H1 (cell line): ENCODE measurements at regions not wholly inside any gene's neighbourhood (a gene's known extent, or its start where the extent isn't known, plus 50 kb on each side); places are given as distances from the start of the nearest gene placed in this dataset.

ENCODE experiments used
- CTCF ChIA-PET: fragments of 300-600 bp; sonication (Branson Sonifier 250); formaldehyde crosslinking; loops from one replicate; lab custom pipeline; 2021; ENCODE audit not compliant: partially characterized antibody; lab: Charles Lee
- POLR2A ChIA-PET: fragments of 300-600 bp; sonication (Branson Sonifier 250); formaldehyde crosslinking; loops from one replicate; lab custom pipeline; 2021; ENCODE audit warnings: inconsistent platforms; ENCODE audit not compliant: partially characterized antibody; lab: Charles Lee
- DNase-seq, 2 experiments: peaks; one replicate each; pipeline versions ENCODE4 v3.0.0 to v3.0.0-alpha.2; 2010 to 2022; ENCODE audit warnings: low spot score in 2 of 2, low read depth in 1 of 2, mixed read lengths in 1 of 2
- FAIRE-seq: peaks from 2 replicates; lab custom pipeline; 2011; peaks lifted over from hg19 to GRCh38; lab: Jason Lieb, UNC
- H2AFZ ChIP-seq: 2 replicates; pipeline ENCODE4 v1.8.1; 2012; ENCODE audit warnings: low read length, inconsistent platforms
- H2AK5ac ChIP-seq: 2 replicates; pipeline ENCODE4 v1.6.1; 2013; ENCODE audit warnings: low read depth, low read length
- H2BK120ac ChIP-seq: replicated peaks from 2 replicates; pipeline ENCODE3; 2013; ENCODE audit warnings: low read depth, low read length, inconsistent platforms
- H2BK12ac ChIP-seq: 2 replicates; pipeline ENCODE4 v1.6.1; 2013; ENCODE audit warnings: low read depth, low read length
- H2BK15ac ChIP-seq: 2 replicates; pipeline ENCODE4 v1.6.1; 2013; ENCODE audit warnings: low read length
- H2BK20ac ChIP-seq: 2 replicates; pipeline ENCODE4 v1.6.1; 2013; ENCODE audit warnings: low read length
- H2BK5ac ChIP-seq: 2 replicates; pipeline ENCODE4 v1.6.1; 2013; ENCODE audit warnings: low read depth, low read length
- H3K14ac ChIP-seq: 2 replicates; pipeline ENCODE4 v1.6.1; 2013; ENCODE audit warnings: inconsistent platforms; ENCODE audit not compliant: insufficient read length
- H3K18ac ChIP-seq: 2 replicates; pipeline ENCODE4 v1.6.1; 2013; ENCODE audit warnings: low read length; ENCODE audit errors: extremely low read depth
- H3K23ac ChIP-seq: 2 replicates; pipeline ENCODE4 v1.6.1; 2013; ENCODE audit warnings: inconsistent platforms; ENCODE audit not compliant: insufficient read length
- H3K23me2 ChIP-seq: 2 replicates; pipeline ENCODE4 v1.6.1; 2013; ENCODE audit warnings: low read depth, low read length
- H3K27ac ChIP-seq: 2 replicates; pipeline ENCODE4 v1.6.1; 2011; ENCODE audit warnings: low read depth, low read length, inconsistent platforms
- H3K27me3 ChIP-seq, 4 experiments: replicated peaks in 1 of 4; 1 replicate in 1 of 4; 2 replicates in 3 of 4; pipeline versions ENCODE4 v1.6.1 to v1.8.1; 2011 to 2013; ENCODE audit warnings: low read length in 3 of 4, mild to moderate bottlenecking in 3 of 4, inconsistent platforms in 2 of 4, mixed read lengths in 2 of 4, moderate library complexity in 1 of 4; ENCODE audit not compliant: control insufficient read depth in 3 of 4, insufficient read depth in 3 of 4; ENCODE audit errors: extremely low read depth in 1 of 4
- H3K36me3 ChIP-seq, 4 experiments: 2 replicates each; pipeline versions ENCODE4 v1.6.1 to v1.8.1; 2011 to 2013; ENCODE audit warnings: mild to moderate bottlenecking in 4 of 4, low read length in 3 of 4, moderate library complexity in 2 of 4, control low read depth in 1 of 4, inconsistent platforms in 1 of 4; ENCODE audit not compliant: insufficient read depth in 4 of 4, control insufficient read depth in 2 of 4
- H3K4ac ChIP-seq: replicated peaks from 2 replicates; pipeline ENCODE3; 2013; ENCODE audit warnings: low read length, low read depth, mixed read lengths, inconsistent platforms; ENCODE audit not compliant: insufficient read length
- H3K4me1 ChIP-seq, 4 experiments: replicated peaks in 1 of 4; 1 replicate in 1 of 4; 2 replicates in 3 of 4; pipeline versions ENCODE4 v1.6.1 to v1.8.1; 2011 to 2013; ENCODE audit warnings: low read length in 3 of 4, inconsistent platforms in 2 of 4, mixed read lengths in 1 of 4; ENCODE audit not compliant: insufficient read depth in 4 of 4, control insufficient read depth in 3 of 4
- H3K4me2 ChIP-seq, 2 experiments: 2 replicates each; pipeline versions ENCODE4 v1.6.1 to v1.8.1; 2011 to 2013; ENCODE audit warnings: low read depth in 2 of 2, low read length in 2 of 2, control low read depth in 1 of 2, inconsistent platforms in 1 of 2, mild to moderate bottlenecking in 1 of 2; ENCODE audit not compliant: insufficient read depth in 1 of 2
- H3K4me3 ChIP-seq, 4 experiments: fragments of 200-600, 300-600 bp in 1 of 4; sonication (generic), shearing (Covaris generic), sonication (Bioruptor Twin) in 1 of 4; 2 replicates each; pipeline versions ENCODE4 v1.5.1 to v1.8.1; 2011 to 2016; ENCODE audit warnings: low read length in 4 of 4, low read depth in 3 of 4, control low read depth in 2 of 4, inconsistent platforms in 2 of 4, mild to moderate bottlenecking in 2 of 4, mixed read lengths in 1 of 4, moderate library complexity in 1 of 4; ENCODE audit not compliant: insufficient read depth in 2 of 4; ENCODE audit errors: extremely low read depth in 1 of 4
- H3K56ac ChIP-seq: replicated peaks from 2 replicates; pipeline ENCODE3; 2013; ENCODE audit warnings: low read depth, mild to moderate bottlenecking, mixed read lengths, low read length, inconsistent platforms; ENCODE audit not compliant: insufficient read length
- H3K79me1 ChIP-seq: 2 replicates; pipeline ENCODE4 v1.6.1; 2013; ENCODE audit warnings: low read depth, low read length, control low read depth
- H3K79me2 ChIP-seq, 2 experiments: 2 replicates each; pipeline versions ENCODE4 v1.6.1 to v1.8.1; 2012 to 2013; ENCODE audit warnings: low read length in 2 of 2, mild to moderate bottlenecking in 2 of 2, inconsistent platforms in 1 of 2; ENCODE audit not compliant: insufficient read depth in 2 of 2, control insufficient read depth in 1 of 2
- H3K9ac ChIP-seq, 4 experiments: replicated peaks in 1 of 4; 1 replicate in 1 of 4; 2 replicates in 3 of 4; pipeline versions ENCODE4 v1.6.1 to v1.8.1; 2011 to 2013; ENCODE audit warnings: low read depth in 3 of 4, low read length in 3 of 4, control low read depth in 2 of 4, mild to moderate bottlenecking in 2 of 4, moderate library complexity in 2 of 4, inconsistent platforms in 1 of 4; ENCODE audit errors: extremely low read depth in 1 of 4
- H3K9me3 ChIP-seq, 2 experiments: 2 replicates each; pipeline versions ENCODE4 v1.6.1 to v1.8.1; 2012 to 2013; ENCODE audit warnings: mild to moderate bottlenecking in 2 of 2, moderate library complexity in 2 of 2, control low read depth in 1 of 2, inconsistent platforms in 1 of 2, low read depth in 1 of 2, low read length in 1 of 2, mixed read lengths in 1 of 2; ENCODE audit not compliant: insufficient read depth in 2 of 2
- H4K20me1 ChIP-seq, 2 experiments: replicated peaks in 1 of 2; 2 replicates each; pipeline versions ENCODE3 to v1.8.1; 2011 to 2013; ENCODE audit warnings: inconsistent platforms in 2 of 2, low read length in 2 of 2, mild to moderate bottlenecking in 1 of 2; ENCODE audit not compliant: insufficient read depth in 2 of 2, control insufficient read depth in 1 of 2
- H4K5ac ChIP-seq: 2 replicates; pipeline ENCODE4 v1.6.1; 2013; ENCODE audit warnings: low read length, low read depth, mixed read lengths, inconsistent platforms; ENCODE audit not compliant: insufficient read length
- H4K8ac ChIP-seq: 2 replicates; pipeline ENCODE4 v1.8.0; 2013; ENCODE audit warnings: mild to moderate bottlenecking, moderate library complexity, low read length, inconsistent platforms; ENCODE audit not compliant: insufficient read depth; ENCODE audit errors: extremely low read depth
- H4K91ac ChIP-seq: replicated peaks from 2 replicates; pipeline ENCODE3; 2013; ENCODE audit warnings: low read length, mixed read lengths, inconsistent platforms; ENCODE audit not compliant: insufficient read length
- ASH2L ChIP-seq: fragments of 200-600, 300-600 bp; sonication (generic); IDR thresholded peaks from one replicate; pipeline ENCODE4 v1.7.1; 2017; ENCODE audit warnings: low read length
- BRCA1 ChIP-seq: IDR thresholded peaks from 2 replicates; pipeline ENCODE4 v1.6.1; 2012; ENCODE audit warnings: low read depth, low read length, improper control_type of control experiment
- CBX5 ChIP-seq: fragments of 300-800, 300-1000 bp; sonication (generic); IDR thresholded peaks from 2 replicates; pipeline ENCODE4 v1.7.1; 2016; ENCODE audit warnings: antibody characterized with exemption, low read length, low read depth
- GTF2F1 ChIP-seq: IDR thresholded peaks from 2 replicates; pipeline ENCODE4 v1.6.1; 2012; ENCODE audit warnings: low read depth, low read length, improper control_type of control experiment, borderline replicate concordance
- MAFK ChIP-seq: IDR thresholded peaks from 2 replicates; pipeline ENCODE4 v1.6.1; 2012; ENCODE audit warnings: low read depth, mild to moderate bottlenecking, improper control_type of control experiment, low read length
- PHF8 ChIP-seq: fragments of 200-600 bp; sonication (generic); conservative IDR thresholded peaks from 2 replicates; pipeline ENCODE4 v1.7.1; 2012; ENCODE audit warnings: low read depth, mild to moderate bottlenecking, inconsistent platforms, low read length, moderate library complexity
- RAD21 ChIP-seq, 2 experiments: IDR thresholded peaks in 1 of 2; conservative IDR thresholded peaks in 1 of 2; 2 replicates each; pipeline ENCODE4 v1.6.1; 2011; ENCODE audit warnings: low read depth in 2 of 2, low read length in 2 of 2, improper control_type of control experiment in 1 of 2, inconsistent platforms in 1 of 2, mild to moderate bottlenecking in 1 of 2, moderate library complexity in 1 of 2
- RBBP5 ChIP-seq: IDR thresholded peaks from 2 replicates; pipeline ENCODE4 v1.7.1; 2012; ENCODE audit warnings: low read depth, mild to moderate bottlenecking, inconsistent platforms, low read length, moderate library complexity, borderline replicate concordance
- RXRA ChIP-seq: IDR thresholded peaks from 2 replicates; pipeline ENCODE4 v1.6.1; 2011; ENCODE audit warnings: low read depth, mild to moderate bottlenecking, low read length, moderate library complexity; ENCODE audit not compliant: insufficient read depth
- SIRT6 ChIP-seq: IDR thresholded peaks from one replicate; pipeline ENCODE4 v1.7.1; 2012; ENCODE audit warnings: low read length, inconsistent platforms
- SUZ12 ChIP-seq: fragments of 200-600 bp; sonication (generic); IDR thresholded peaks from 2 replicates; pipeline ENCODE4 v1.6.1; 2012; ENCODE audit warnings: mild to moderate bottlenecking, inconsistent platforms, low read length, moderate library complexity, mixed read lengths
- TCF12 ChIP-seq: IDR thresholded peaks from 2 replicates; pipeline ENCODE4 v1.6.1; 2011; ENCODE audit warnings: low read depth, mild to moderate bottlenecking, low read length
- YY1 ChIP-seq: IDR thresholded peaks from 2 replicates; pipeline ENCODE4 v1.6.1; 2011; ENCODE audit warnings: low read depth, mild to moderate bottlenecking, low read length
- ZNF274 ChIP-seq: IDR thresholded peaks from 2 replicates; pipeline ENCODE4 v1.7.0; 2012; ENCODE audit warnings: low read length, borderline replicate concordance; ENCODE audit errors: extremely low read depth
- WGBS, 2 experiments: shearing (Covaris generic) in 1 of 2; methylation state at CpG; one replicate each; pipeline versions ENCODE4 v1.1.6 to v1.1.7; 2013 to 2015; ENCODE audit warnings: low lambda C conversion rate in 2 of 2, mixed read lengths in 2 of 2, inconsistent platforms in 1 of 2, low coverage in 1 of 2, missing lambda C conversion rate in 1 of 2; ENCODE audit not compliant: insufficient replicate concordance in 2 of 2, insufficient coverage in 1 of 2, insufficient read length in 1 of 2; ENCODE audit errors: extremely low coverage in 1 of 2, missing lambda C conversion rate in 1 of 2; 5-methylcytosine and 5-hydroxymethylcytosine counted together

- no peak overlapping the region for H2BK15ac ChIP-seq
- FAIRE-seq, result no peak
- no peaks in the 10 kb centered on the region for H3K36me3 ChIP-seq
- ChIA-PET POLR2A (no interaction called here), CTCF (interaction anchor here (1.1 to 1.4 kb wide), 5 partner anchors 16 to 1261 kb away, joined by 3 to 6 read pairs (median 3); no protein-coding TSS in a partner anchor)
- H2AFZ ChIP-seq, result peak overlapping the region; percentile 67; the same call in 1 of the 2 replicates
- no peak overlapping the region for H2BK20ac ChIP-seq
- peak overlapping the region; percentile 95 for H3K18ac ChIP-seq
- H4K91ac ChIP-seq, result peak overlapping the region; percentile 66
- no peak overlapping the region for H3K14ac ChIP-seq
- no peaks in the 10 kb centered on the region for H3K79me2 ChIP-seq
- no peak overlapping the region for H3K23ac ChIP-seq
- DNase-seq, result no peak
- H3K23me2 ChIP-seq, result no peaks in the 10 kb centered on the region
- 87% methylated on average over 1 of the region's 1 CpG; no CpG with 5 or more reads in 1 of the 2 experiments for WGBS, 2 experiments
- H3K56ac ChIP-seq, result no peak overlapping the region
- H3K4me1 ChIP-seq, result peaks cover 5 to 17% (median 12%) of the 10 kb centered on the region in 4 experiments; a peak in 6 of 7 replicates
- H3K4me3 ChIP-seq, result no peak overlapping the region
- H4K5ac ChIP-seq, result no peak overlapping the region
- peak overlapping the region; percentile 81 for H2BK120ac ChIP-seq
- H3K9me3 ChIP-seq, result no peaks in the 10 kb centered on the region
- no peak overlapping the region for H3K4ac ChIP-seq
- no peak overlapping the region for H3K27ac ChIP-seq
- peak overlapping the region; percentile 85; the same call in 1 of the 2 replicates for H2BK5ac ChIP-seq
- H4K8ac ChIP-seq, result no peak overlapping the region
- H3K4me2 ChIP-seq, result peak overlapping the region in 1 of 2 experiments; percentile 19; a peak in 1 of 4 replicates
- no peak overlapping the region for H2AK5ac ChIP-seq
- H3K9ac ChIP-seq, result no peak overlapping the region; a peak in 1 of 7 replicates
- H3K27me3 ChIP-seq, result no peaks in the 10 kb centered on the region
- H4K20me1 ChIP-seq, result no peaks in the 10 kb centered on the region
- no peaks in the 10 kb centered on the region for H3K79me1 ChIP-seq
- 0 out of 2 replicates have a peak overlapping the region, but pooled peaks have one; percentile 17 for H2BK12ac ChIP-seq
- TF ChIP-seq RAD21 (IDR thresholded peaks at IDR 0.05 in 1 of 2, conservative IDR thresholded peaks at IDR 0.05 in 1 of 2; ENCODE audit: low read depth in 2 of 2, low read length in 2 of 2) (peak; percentile 60 to 64), MAFK (no peak), SUZ12 (no peak), GTF2F1 (no peak), RBBP5 (no peak), YY1 (no peak), CBX5 (no peak), RXRA (no peak), SIRT6 (no peak), ZNF274 (no peak), ASH2L (no peak), TCF12 (no peak), PHF8 (no peak), BRCA1 (no peak)
These were observed 192.1 kb upstream of the KIF2B start for GRCh38 chr17:53630638-53631037.
